LNCaP clone FGC (cell line): ENCODE measurements at regions not wholly inside any gene's neighbourhood (a gene's known extent, or its start where the extent isn't known, plus 50 kb on each side); places are given as distances from the start of the nearest gene placed in this dataset.
A peak's percentile ranks its signal among the peaks of the same experiment; 100 is the strongest.

Experiments used
- DNase-seq: peaks from one replicate; pipeline ENCODE4 v3.0.0-alpha.2; 2011; ENCODE audit warnings: low read depth
- H3K4me3 ChIP-seq: 2 replicates; pipeline ENCODE4 v1.5.1; 2011; ENCODE audit warnings: mild to moderate bottlenecking, low read depth, low read length, control low read depth
- TF ChIP-seq, protein P1 (sequence below): IDR thresholded peaks from 2 replicates; pipeline ENCODE4 v1.5.1; 2012; ENCODE audit warnings: mild to moderate bottlenecking; ENCODE audit not compliant: control insufficient read depth, insufficient read depth; ENCODE audit errors: extremely low read depth

DNA sequence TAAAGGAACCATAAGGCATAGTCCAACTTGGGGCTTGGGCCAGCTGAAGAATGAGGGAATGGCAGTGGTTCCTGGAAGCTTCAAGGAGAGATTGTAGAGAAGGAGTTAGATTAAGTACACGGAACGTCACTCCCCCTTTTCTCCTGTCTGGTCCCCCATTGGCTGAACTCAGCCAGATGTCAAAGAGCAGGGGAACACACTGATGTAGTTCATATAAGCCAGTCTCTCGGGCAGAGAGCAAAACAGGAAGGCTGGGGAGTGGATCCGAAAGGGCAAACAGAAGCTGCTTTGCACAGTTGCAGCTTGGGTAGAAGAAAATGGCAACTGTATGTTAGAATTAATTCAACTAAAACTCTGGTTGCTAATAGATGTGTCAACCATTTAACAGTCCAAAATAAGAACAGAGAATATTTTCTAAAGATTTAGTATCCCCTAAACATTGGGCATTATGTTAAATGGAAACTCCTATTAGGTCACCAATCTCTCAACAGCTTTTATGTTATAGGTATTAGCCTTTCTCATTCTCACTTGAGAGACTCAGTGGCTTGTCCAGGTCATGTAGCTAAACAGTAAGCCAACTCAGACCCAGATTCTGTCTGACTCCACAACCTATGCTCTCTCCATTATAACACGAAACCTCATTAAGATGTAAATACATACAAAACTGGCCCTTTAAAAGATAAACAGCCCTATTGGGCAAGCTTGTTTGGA is 600.7 kb upstream of the USP24 start:
- DNase-seq = no peak
- TF ChIP-seq, protein P1, sequence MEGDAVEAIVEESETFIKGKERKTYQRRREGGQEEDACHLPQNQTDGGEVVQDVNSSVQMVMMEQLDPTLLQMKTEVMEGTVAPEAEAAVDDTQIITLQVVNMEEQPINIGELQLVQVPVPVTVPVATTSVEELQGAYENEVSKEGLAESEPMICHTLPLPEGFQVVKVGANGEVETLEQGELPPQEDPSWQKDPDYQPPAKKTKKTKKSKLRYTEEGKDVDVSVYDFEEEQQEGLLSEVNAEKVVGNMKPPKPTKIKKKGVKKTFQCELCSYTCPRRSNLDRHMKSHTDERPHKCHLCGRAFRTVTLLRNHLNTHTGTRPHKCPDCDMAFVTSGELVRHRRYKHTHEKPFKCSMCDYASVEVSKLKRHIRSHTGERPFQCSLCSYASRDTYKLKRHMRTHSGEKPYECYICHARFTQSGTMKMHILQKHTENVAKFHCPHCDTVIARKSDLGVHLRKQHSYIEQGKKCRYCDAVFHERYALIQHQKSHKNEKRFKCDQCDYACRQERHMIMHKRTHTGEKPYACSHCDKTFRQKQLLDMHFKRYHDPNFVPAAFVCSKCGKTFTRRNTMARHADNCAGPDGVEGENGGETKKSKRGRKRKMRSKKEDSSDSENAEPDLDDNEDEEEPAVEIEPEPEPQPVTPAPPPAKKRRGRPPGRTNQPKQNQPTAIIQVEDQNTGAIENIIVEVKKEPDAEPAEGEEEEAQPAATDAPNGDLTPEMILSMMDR = no peak
- H3K4me3 ChIP-seq = no peak overlapping the region

DNA sequence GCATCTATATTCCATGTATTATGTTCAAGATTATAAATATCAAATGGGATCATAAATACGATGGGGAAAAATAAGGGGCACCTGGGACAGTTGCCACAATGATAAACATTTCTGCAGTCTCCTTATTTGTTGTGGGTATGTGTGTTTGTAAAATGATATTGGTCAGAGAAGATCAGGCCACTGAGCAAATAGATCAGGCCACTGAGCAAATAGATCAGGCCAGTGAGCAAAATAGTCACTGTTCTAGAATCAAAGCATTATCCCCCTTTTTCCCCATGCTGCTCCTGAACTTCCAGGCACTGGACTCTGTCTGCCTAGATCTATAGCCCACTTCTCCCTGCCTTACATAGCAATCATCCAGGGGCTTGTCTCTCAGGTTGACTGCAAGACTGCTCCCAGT is 599.8 kb upstream of the USP24 start:
- no peak overlapping the region for H3K4me3 ChIP-seq
- DNase-seq = no peak
- TF ChIP-seq, protein P1 = no peak

GRCh38 chr1:55813618-55814017 is 598.5 kb upstream of the USP24 start:
- DNase-seq = peak; percentile 32
- TF ChIP-seq, protein P1 = no peak
- no peak overlapping the region for H3K4me3 ChIP-seq

DNA sequence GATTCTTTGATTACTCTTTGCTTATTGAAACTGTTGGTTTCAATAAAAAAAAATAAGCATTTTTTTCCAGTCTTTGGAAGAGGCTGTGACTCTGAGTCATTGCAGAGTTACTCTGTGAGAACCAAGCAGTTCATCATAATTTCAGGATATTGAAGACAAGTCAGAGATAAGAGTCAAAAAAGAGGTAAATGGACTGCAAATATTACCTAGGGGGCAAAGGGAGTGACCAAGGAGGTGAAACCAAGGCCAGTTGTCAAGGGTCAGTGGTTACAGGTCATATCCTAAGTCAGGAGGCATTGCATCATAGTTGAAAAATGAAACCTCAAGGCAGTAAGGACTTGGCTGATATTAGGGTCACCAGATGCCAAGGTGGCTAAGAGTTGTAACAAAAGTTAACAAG is 597.1 kb upstream of the USP24 start:
- no peak overlapping the region for H3K4me3 ChIP-seq
- no peak for DNase-seq
- TF ChIP-seq, protein P1 = no peak

DNA sequence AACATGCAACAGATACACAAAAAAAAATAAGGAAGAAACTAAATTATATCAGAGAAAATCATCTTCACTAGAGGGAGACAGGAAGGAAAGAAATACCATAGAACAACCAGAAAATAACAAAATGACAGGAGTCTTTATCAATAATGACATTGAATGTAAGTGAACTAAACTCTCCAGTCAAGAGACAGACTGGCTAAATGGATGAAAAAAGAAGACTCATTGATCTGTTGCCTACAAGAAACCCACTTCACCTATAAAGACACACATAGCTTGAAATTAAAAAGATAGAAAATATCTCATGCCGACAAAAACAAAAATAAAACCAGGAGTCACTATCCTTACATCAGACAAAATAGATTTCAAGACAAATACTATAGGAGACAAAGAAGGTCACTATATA is 593.1 kb upstream of the USP24 start:
- DNase-seq = no peak
- TF ChIP-seq, protein P1 = no peak
- no peak overlapping the region for H3K4me3 ChIP-seq

GRCh38 chr1:55803429-55803828 is 588.3 kb upstream of the USP24 start:
- TF ChIP-seq, protein P1 = no peak
- H3K4me3 ChIP-seq = no peak overlapping the region
- no peak for DNase-seq

GRCh38 chr1:55801481-55801880 is 586.3 kb upstream of the USP24 start:
- no peak for DNase-seq
- TF ChIP-seq, protein P1 = no peak
- no peak overlapping the region for H3K4me3 ChIP-seq
